ENCODE measurements at regions not wholly inside any gene's neighbourhood (a gene's known extent, or its start where the extent isn't known, plus 50 kb on each side); places are given as distances from the start of the nearest gene placed in this dataset.
A peak's percentile ranks its signal among the peaks of the same experiment; 100 is the strongest.

- no peak overlapping the region for H3K27ac ChIP-seq
- no peak for DNase-seq (ENCODE audit: low spot score)
- no peaks in the 10 kb centered on the region for H3K4me1 ChIP-seq (ENCODE audit: insufficient read depth)
- TF ChIP-seq EZH2phosphoT487 (IDR thresholded peaks at IDR 0.05; ENCODE audit: low read depth, severe bottlenecking, unreplicated experiment) (no peak), CTCF (IDR thresholded peaks at IDR 0.05; ENCODE audit: poor library complexity) (no peak), EZH2 (IDR thresholded peaks at IDR 0.05; ENCODE audit: borderline replicate concordance) (no peak)
- no peak overlapping the region for H3K4me3 ChIP-seq
- no peaks in the 10 kb centered on the region for H4K20me1 ChIP-seq (ENCODE audit: insufficient read depth, poor library complexity, severe bottlenecking)
- H3K27me3 ChIP-seq = no peaks in the 10 kb centered on the region
- no peak overlapping the region for H3K4me2 ChIP-seq
- H2AFZ ChIP-seq = no peak overlapping the region
- no peaks in the 10 kb centered on the region for H3K9me3 ChIP-seq (ENCODE audit: low read depth)
- no peaks in the 10 kb centered on the region for H3K36me3 ChIP-seq (replicated peaks; ENCODE audit: insufficient read depth, low read depth)
- H3K9me2 ChIP-seq (replicated peaks; ENCODE audit: insufficient read depth) = no peaks in the 10 kb centered on the region
- no peaks in the 10 kb centered on the region for H3K79me2 ChIP-seq
- 90% methylated on average over 3 of the region's 3 CpGs for WGBS (ENCODE audit: low lambda C conversion rate, missing lambda C conversion rate)
Measured at GRCh38 chr10:61286686-61287085, 166.5 kb downstream of the TMEM26 start.

GRCh38 chr10:61285749-61286148 is 167.4 kb downstream of the TMEM26 start:
- WGBS (ENCODE audit: low lambda C conversion rate, missing lambda C conversion rate) = 60% methylated on average over 6 of the region's 6 CpGs
- Histone ChIP-seq H3K27me3 (no peaks in the 10 kb centered on the region), H3K4me2 (no peak overlapping the region), H3K79me2 (no peaks in the 10 kb centered on the region), H3K27ac (no peak overlapping the region), H3K4me3 (no peak overlapping the region), H3K36me3 (replicated peaks; ENCODE audit: insufficient read depth, low read depth) (no peaks in the 10 kb centered on the region), H3K9me2 (replicated peaks; ENCODE audit: insufficient read depth) (no peaks in the 10 kb centered on the region), H3K9me3 (ENCODE audit: low read depth) (no peaks in the 10 kb centered on the region), H3K4me1 (ENCODE audit: insufficient read depth) (no peaks in the 10 kb centered on the region), H2AFZ (no peak overlapping the region), H4K20me1 (ENCODE audit: insufficient read depth, poor library complexity, severe bottlenecking) (no peaks in the 10 kb centered on the region)
- TF ChIP-seq CTCF (IDR thresholded peaks at IDR 0.05; ENCODE audit: poor library complexity) (no peak), EZH2 (IDR thresholded peaks at IDR 0.05; ENCODE audit: borderline replicate concordance) (no peak)
- DNase-seq (ENCODE audit: low spot score) = no peak

DNA sequence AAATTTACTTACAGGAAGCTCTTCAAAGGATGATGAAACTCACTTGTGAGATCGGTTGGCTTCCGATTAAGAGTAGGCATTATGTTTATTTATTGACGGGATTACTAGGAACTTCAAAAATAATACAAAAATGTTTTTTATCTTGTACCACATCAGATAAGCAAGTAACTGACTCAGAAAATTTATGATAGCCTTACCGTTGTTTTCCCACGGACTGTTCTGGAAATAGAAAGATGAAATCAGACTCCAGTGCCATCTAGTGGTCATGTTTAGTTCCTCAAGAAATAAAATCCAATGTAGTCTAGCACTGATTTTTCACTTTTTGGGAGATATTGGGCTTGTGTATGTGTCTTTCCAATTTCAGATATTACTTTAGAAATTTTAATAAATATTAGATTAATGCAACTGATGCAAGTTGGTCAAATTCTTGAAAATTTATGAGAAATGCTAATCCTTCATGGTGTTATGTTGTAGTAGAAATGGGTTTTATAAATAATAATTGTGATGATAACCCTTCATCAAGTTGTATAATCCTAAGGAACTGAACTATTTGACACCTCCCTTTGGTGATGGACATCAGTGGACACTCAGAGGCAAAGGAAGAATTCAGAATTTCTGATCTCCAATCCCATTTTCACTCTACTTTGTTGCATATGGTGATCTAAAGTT is 168.8 kb downstream of the TMEM26 start:
- 23% methylated on average over 5 of the region's 5 CpGs for WGBS (ENCODE audit: low lambda C conversion rate, missing lambda C conversion rate)
- H3K9me3 ChIP-seq (ENCODE audit: low read depth) = no peaks in the 10 kb centered on the region
- no peaks in the 10 kb centered on the region for H3K4me1 ChIP-seq (ENCODE audit: insufficient read depth)
- H3K9me2 ChIP-seq (replicated peaks; ENCODE audit: insufficient read depth) = no peaks in the 10 kb centered on the region
- no peak overlapping the region for H3K27ac ChIP-seq
- H3K79me2 ChIP-seq = no peaks in the 10 kb centered on the region
- no peak for TF ChIP-seq EZH2phosphoT487 (IDR thresholded peaks at IDR 0.05; ENCODE audit: low read depth, severe bottlenecking, unreplicated experiment)
- TF ChIP-seq EZH2 (IDR thresholded peaks at IDR 0.05; ENCODE audit: borderline replicate concordance) = no peak
- TF ChIP-seq CTCF (IDR thresholded peaks at IDR 0.05; ENCODE audit: poor library complexity) = peak; percentile 72
- no peaks in the 10 kb centered on the region for H3K36me3 ChIP-seq (replicated peaks; ENCODE audit: insufficient read depth, low read depth)
- no peak overlapping the region for H3K4me2 ChIP-seq
- H4K20me1 ChIP-seq (ENCODE audit: insufficient read depth, poor library complexity, severe bottlenecking) = no peaks in the 10 kb centered on the region
- no peak overlapping the region for H3K4me3 ChIP-seq
- no peak overlapping the region for H2AFZ ChIP-seq
- no peaks in the 10 kb centered on the region for H3K27me3 ChIP-seq
- DNase-seq (ENCODE audit: low spot score) = peak; percentile 80
